Amygdala (tissue), 56 donors: ENCODE measurements at regions not wholly inside any gene's neighbourhood (a gene's known extent, or its start where the extent isn't known, plus 50 kb on each side); places are given as distances from the start of the nearest gene placed in this dataset.
"Not testable (repeated sequence)": the region's sequence is repeated elsewhere in the genome, so short reads cannot be mapped to it uniquely, and the experiment has no call there.

ENCODE experiments used
- DNase-seq, 56 donors: peaks; one replicate each; lab custom pipeline; 2025; lab: John Stamatoyannopoulos, UW

DNA sequence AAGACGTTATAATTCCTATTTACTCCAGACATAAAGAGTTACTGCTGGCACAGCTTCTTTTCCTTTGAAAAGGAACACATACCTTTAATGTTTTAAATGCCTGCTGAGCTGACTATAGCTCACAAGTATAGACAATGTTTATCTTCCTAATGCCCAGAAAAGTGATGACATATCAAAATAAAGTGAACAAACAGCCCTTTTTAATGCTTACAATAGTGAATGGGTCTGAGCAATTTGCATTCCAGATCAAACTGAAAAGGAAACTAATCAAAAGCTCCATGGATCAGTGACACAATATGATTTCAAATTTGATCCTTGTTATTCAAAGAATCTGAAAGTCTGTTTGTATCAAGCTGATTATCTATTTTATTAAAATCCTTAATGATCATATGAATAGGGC lies 233.6 kb upstream of the SEMA3E start:
- DNase-seq, result no peak

DNA sequence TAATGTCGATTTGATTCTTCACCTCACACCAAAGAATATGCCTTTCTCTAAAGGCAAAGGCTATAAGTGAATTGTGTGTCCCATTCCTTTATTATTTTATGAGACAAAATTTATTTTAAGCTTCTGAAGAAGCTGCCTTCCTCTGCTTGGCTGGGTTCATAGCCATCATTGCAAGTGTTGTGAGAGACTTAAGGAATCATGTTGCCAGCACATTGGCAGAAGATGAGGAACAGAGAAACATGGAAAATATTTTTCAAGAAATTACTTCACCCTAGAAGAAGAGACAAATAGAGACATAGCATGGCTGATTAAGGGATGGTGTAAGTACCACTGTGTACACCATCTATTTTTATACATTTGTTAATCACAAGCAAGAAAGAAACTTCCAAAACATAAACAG lies 230.1 kb upstream of the SEMA3E start:
- DNase-seq, result no peak

DNA sequence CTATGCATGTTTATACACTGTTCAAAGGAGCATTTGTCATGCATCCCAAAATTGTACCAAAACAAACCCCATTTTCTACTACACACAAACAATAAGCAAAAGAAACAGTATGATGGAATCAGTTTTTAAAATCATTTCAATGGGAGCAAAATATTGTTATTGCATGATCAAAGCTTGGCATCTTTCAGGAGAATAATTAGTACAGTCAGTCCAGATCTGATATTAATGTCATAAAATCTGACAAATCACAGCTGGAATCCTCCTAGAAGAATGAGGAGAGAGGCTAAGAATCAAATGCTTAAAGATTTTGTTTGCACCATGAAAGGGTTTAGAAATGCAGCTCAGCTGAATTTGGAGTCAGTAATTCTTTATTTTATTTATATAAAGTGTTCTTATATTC lies 229.7 kb upstream of the SEMA3E start:
- DNase-seq, result no peak

DNA sequence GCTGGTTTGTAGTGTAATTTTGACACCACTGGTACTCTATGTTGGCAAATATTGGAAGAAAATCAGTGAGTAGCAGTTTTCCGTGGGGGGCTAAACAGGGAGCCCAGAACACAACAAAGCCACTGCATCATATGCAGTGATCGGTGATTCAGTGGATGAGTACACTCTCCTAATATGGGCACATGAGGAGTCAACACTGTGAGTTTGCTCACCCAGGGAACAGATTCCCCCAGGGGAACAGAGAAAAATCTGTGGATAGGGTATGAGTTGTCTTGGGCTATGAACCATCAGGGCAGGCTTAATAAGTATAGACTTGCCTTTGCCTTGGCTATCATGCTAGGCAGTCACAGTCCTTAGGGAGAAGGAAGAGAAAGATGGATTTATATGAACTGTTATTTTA lies 227.7 kb upstream of the SEMA3E start:
- DNase-seq, result no peak

DNA sequence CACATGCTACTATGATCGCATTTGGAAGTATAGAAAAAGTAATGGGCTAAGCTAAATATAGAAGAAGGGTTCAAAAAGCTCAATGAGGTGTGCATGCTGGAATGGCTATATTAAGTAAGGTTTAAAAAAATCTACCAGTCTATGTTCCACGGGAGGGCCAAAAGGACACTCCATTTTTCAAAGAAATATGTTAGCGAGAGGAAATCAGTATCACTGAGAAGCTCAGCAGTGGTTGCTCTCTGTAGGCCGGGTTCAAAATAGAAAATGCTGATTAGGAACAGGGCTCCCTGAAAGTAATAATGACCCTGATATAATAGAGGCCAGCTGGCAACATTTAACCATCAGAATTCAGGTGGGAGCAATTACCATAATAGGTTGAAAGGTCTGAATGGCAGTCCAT lies 224.5 kb upstream of the SEMA3E start:
- no peak for DNase-seq

DNA sequence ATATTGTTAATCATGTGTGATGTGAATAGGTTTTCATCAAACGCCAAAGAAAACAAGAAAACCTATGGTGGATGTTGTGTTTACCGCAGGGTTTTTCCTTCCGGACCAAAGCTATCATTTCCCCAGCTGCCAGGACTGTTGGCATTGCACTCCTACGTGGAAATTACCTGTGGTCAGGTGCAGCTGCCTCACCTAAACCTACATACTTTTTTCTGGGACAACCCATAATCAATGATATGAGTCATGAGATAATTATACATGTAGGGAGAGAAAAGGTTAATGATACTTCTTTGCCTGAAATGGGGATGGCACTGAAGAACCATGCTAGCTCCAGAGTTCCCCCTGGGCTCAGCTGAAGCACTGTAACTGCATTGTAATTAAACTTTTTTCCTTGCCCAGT lies 223.6 kb upstream of the SEMA3E start:
- DNase-seq, result no peak

DNA sequence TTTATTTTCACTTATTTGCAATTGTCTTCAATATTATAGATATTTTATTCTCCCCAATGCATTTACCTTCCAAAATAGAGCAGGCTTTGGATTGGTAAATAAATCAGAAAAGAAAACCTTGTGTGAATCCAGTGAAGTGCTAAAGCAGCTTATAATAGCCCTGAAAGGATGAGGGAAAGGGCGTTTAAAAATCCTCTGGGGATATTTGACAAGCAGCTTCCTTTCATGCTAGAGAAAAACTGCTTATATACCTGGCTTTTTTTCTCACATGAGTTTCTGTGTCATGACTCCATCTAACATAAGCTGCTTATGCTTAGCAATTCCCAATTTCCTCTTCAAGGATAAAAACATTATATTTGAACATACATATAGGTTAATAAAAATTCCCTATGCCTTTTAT lies 221.6 kb upstream of the SEMA3E start:
- DNase-seq, result no peak

DNA sequence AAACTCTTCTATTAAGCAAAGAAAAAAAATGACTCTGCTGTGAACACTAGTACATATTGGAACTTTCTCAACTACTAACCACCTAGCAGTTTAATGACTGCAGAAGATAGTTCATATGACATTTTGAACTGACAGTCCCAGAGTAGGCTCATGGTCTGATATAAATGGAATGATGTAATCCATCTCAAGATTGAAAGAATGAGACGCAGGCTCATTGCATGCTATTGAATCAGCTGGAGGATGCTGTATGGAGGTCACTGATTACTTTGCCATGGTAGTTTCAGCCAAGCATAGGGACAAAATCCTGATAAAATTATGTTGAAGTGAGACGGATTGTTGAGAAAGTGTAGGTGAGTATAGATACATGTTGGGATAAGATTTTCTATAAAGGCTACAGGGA lies 217.6 kb upstream of the SEMA3E start:
- no peak for DNase-seq

DNA sequence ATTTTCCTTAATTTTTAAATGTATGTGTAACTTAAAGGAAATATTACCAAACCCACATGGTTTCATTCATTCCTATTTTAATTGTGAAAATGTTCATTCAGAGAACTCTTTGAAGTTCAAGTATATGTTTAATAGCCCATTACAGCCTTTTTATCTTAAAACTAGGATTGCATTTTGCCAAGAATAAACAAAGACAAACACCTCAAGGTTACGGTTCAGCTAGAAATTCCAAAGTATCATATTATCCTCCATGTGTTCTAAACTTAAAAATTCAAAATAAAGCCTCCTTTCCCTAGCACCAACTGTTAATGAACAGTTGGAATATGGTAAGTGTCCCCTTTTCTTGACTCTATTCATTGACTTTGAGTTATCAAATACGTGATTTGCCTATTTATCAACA lies 215.6 kb upstream of the SEMA3E start:
- no peak for DNase-seq

DNA sequence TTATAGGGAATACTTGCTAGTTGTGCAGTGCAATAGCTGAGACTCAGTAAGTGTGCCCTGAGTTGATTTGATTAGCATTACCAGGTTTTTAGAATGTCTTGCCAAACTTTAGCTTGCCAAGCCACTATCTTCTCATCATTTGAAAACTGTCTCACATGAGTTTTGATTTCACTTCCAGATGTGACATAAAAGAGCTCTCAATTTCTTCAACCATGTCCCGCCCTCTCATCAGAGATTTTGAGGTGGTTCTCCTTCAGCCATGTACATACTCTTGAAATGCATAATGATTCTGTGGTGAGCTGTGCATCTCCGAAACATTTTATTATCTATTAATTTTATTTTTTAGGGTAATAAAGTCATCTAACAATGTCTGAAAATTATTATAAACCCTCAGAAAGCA lies 215.0 kb upstream of the SEMA3E start:
- no peak for DNase-seq

DNA sequence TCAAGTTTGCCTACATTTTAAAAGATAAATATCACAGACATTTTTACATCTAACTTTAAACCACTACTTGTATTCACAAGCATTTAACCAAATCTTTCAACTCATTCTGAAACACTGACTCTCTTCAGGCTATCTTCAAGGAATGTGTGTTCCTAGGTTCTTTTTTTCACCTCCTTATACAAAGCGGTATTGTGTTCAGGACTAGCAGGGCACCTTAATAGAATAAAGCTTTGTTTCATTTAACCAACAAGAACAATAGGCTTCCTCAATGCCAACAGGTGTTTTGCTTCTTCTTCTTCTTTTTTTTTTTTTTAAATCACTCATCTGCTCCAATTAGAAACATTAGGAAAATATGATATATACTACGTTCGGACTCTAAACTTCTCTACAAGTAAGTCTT lies 212.9 kb upstream of the SEMA3E start:
- no peak for DNase-seq

DNA sequence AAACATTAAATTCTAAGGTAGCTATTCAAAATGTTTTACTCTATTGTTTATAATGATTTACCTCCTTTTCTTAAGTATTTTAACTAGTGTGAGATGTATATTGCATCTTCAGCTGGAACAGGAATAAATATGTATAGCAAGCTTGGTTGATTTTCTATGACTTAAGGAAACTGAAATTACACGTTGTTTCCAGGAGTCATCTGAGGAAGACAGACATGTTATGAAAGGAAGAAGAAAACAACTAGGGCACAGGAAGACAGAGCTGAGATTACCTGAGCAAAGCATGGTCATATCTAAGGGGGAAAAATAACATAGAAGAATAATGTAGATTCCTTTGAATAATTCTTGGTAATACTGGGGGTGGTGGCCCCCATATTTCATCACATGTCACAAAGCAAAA lies 210.9 kb upstream of the SEMA3E start:
- no peak for DNase-seq

DNA sequence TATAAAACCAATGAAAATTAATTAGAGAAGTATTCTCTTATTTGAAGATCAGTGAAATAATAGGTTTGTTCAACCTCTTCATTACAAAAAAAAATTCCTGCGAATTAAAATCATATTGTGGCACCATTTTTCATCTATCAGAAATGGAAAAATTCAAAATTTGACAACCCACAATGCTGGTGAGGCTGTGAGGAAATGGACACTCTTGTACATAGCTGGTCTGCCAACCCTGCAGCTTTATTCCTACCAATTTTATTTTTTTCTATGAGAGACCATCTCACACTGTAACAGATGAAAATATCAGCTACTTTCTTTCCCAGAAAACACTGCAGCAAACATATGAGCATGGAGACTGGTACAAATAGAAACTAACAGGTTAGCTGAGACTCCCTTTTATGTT lies 208.8 kb upstream of the SEMA3E start:
- no peak for DNase-seq

DNA sequence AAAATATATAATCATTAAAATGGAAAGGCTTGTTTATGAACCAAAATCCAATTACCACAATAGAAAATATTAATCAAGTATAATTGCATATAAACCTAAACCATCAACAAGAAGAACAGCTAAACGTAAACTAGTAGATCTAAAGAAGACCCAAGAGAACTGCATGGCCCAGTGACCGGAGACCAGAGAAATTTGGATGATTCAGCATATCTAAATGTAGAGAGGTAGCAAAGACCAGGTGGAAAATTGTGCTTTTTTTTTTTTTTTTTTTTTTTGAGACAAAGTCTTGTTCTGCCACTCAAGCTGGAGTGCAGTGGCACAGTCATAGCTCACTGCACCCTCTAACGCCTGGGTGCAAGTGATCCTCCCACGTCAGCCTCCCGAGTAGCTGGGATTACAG lies 207.2 kb upstream of the SEMA3E start:
- no peak for DNase-seq

DNA sequence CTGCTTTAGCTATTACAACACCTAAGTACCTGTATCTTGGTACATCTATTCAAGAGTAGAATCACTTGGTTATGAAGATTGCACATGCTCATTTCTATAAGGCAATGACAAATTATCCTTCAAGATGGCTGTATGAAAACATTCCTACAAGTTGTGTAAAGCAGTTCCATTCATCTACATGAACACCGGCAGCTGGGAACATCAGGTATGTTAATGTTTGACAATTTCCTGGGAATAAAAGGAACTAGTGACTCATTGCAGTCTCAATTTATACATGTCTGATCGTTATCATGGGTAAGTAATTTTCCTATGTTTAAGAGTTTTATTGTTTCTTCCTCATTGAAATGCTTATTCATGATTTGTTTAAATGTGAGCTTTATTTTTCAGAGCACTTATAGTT lies 203.2 kb upstream of the SEMA3E start:
- DNase-seq, result no peak

DNA sequence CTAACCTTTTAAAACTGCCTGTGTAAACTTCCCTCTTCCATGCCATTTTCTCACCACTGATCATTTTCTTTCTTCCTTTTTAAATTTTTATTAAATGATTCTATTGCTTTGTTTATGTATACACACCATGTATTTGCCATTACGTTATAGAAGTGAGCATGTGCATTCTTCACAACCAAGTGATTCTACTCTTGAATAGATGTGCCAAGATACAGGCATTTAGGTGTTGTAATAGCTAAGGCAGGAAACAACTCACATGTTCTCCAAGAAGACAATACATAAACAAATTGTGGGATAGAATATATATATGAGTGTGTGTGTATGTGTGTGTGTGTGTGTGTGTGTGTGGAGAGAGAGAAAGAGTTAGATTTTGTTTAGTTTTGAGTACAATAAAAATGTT lies 202.6 kb upstream of the SEMA3E start:
- no peak for DNase-seq

DNA sequence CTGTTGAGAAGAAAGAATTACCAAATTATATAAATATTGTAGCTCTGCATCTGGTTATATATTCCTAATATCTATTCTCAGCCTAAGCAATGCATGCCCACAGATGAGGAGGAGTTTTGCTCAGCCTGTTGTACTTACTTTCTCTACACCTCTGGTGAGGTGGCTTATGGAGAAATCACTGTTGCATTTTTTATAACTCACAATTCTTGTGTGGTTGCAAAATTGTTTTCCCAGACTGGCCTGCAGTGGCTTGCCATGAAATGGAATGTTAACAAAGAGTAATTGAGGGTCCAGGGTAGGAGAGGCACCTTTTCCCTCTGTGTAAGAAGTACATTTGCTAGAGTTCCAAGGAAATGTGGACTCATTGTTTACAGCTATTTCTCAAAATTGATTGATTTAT lies 202.0 kb upstream of the SEMA3E start:
- DNase-seq, result no peak

DNA sequence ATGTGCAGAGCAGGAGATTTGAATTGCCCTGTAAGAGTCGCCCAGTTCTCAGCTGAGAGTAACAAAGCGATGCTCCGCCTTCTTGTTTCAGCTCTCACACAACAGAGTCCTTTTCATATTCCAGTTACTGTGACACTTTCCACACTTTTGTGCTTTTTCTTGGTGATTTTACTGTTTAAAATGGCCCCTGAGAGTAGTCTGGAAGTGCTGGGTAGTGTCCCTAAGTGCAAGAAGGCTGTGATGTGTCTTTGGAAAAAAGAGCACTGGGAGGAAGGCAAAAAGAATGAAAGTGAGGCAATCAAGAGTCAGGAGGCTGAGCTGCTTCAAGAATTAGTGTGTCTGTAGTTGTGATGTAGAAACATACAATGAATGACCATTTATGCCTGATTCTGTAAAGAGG lies 201.2 kb upstream of the SEMA3E start:
- peak in 6 of 56 donors; percentile 0 to 17 (median 6) for DNase-seq

DNA sequence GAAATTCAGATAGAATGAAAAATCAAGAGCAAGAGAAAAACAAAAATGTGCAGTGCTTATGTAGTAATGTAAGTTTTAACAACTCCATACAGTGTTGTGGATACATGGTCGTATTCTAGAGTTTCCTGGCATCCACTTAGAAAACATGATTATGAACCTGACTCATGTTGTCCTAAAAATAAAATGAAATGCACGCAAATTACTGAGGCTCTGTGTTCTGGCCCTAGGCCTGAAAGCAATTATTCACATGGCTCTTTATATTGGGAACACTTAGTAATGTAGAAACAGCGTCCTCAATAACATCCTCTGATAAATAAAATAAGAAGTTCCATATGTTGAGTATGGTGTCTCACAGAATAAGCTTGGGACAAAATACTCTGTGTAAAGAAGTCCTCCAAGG lies 200.2 kb upstream of the SEMA3E start:
- no peak for DNase-seq

DNA sequence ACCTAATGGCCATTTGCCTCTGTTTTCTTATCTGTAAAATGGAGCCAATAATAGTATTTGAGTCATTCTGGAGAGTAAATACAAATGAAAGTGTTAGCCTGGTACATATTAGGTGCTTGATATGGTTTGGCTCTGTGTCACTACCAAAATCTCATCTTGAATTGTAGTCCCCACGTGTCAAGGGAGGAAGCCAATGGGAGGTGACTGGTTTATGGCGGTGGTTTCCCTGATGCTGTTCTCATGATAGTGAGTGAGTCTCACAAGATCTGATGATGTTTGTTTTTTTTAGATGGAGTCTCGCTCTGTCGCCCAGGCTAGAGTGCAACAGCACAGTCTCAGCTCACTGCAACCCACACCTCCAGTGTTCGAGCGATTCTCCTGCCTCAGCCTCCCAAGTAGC lies 194.0 kb upstream of the SEMA3E start:
- DNase-seq, result no peak

DNA sequence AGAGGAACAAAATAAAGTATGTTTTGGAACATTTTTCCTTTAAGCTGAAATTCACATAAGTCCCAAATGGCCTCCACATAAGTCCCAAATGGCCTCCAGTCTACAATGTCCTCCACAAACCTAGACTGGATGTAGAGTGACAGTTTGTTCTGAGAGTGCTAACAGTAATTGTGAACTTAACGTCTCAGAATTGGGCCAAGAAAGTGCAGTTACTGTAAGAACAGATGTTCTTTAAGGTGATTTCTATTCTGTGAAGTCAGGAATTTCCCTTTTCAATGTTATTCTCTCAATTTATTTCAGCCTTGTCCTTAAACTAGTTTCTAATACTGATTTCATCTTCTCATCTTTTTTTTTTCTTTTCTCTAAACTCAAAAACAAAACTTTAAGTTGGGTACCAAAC lies 188.7 kb upstream of the SEMA3E start:
- no peak for DNase-seq

DNA sequence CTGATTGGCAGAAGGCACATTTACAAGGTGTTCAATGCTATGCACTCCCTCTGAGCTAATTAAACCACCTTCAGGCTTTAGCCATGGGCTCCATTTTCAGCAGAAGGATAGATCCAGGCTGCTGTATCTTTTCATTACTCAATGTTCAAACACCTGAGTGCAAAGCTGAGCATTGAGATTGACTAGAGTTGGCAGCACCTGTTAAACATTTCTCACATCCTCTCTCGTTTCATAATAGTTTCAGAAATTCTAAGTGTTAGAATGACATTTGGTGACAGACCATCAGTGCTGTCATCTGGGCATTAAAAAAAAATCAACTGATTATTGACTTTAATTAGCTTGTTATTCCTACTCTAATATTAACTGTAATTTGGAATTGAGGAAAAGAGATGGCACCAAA lies 187.1 kb upstream of the SEMA3E start:
- DNase-seq, result no peak

DNA sequence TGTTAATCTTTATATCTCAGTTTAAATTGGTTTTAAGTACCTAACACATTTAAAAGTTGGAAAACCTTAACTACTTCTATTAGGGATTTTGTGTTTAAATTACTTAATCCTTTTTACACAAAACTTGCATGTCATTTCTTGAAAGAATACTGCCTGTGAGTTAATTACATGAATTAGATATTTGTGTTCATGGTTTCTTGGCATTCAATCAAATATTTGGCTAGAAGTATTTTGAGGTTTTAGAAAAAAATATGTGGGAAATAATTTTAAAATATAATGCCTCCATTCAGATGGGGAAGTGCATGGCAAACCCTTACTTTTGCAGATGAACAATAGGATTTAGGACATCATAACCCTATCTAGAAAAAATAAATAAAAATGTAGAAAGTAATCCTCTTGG lies 186.5 kb upstream of the SEMA3E start:
- no peak for DNase-seq

DNA sequence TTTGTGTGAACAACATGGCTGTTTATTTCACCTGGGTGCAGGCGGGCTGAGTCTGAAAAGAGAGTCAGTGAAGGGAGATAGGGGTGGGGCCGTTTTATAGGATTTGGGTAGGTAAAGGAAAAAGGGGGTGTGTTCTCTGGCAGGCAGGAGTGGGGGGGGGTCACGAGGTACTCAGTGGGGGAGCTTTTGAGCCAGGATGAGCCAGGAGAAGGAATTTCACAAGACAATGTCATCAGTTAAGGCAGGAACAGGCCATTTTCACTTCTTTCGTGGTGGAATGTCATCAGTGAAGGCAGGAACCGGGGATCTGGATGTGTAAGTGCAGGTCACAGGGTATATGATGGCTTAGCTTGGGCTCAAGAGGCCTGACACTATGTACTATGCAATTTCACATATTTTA lies 184.8 kb upstream of the SEMA3E start:
- not testable (repeated sequence) for DNase-seq
